SK-N-SH (cell line): ENCODE measurements at regions not wholly inside any gene's neighbourhood (a gene's known extent, or its start where the extent isn't known, plus 50 kb on each side); places are given as distances from the start of the nearest gene placed in this dataset.

Source experiments
- CTCF ChIA-PET: fragments of 300-600, 350-600 bp; formaldehyde crosslinking; extraction: SDS; loops from one replicate; lab custom pipeline; 2021; lab: Yijun Ruan, JAX
- POLR2A ChIA-PET: fragments of 350-600 bp; sonication (Branson Sonifier 250); formaldehyde crosslinking; extraction: SDS; loops from one replicate; lab custom pipeline; 2020; ENCODE audit warnings: antibody characterized with exemption, inconsistent platforms; lab: Yijun Ruan, JAX
- DNase-seq: peaks from one replicate; pipeline ENCODE4 v3.0.0; 2012
- H2AFZ ChIP-seq: fragments of 200-600 bp; sonication (generic); 2 replicates; pipeline ENCODE4 v1.8.1; 2016; ENCODE audit warnings: antibody characterized with exemption, mild to moderate bottlenecking, low read depth
- H3F3A ChIP-seq: fragments of 200-600 bp; sonication (generic); replicated peaks from 2 replicates; pipeline ENCODE3; 2016; ENCODE audit warnings: antibody characterized with exemption, mild to moderate bottlenecking; ENCODE audit not compliant: insufficient read depth
- H3K27ac ChIP-seq, 2 experiments: fragments of 200-500 bp in 1 of 2; fragments of 200-600 bp in 1 of 2; sonication (Bioruptor generic) in 1 of 2; sonication (generic), shearing (Covaris generic) in 1 of 2; 2 replicates each; pipeline versions ENCODE4 v1.5.1 to v1.6.1; 2014 to 2016; ENCODE audit warnings: low read depth in 2 of 2, inconsistent platforms in 1 of 2, low read length in 1 of 2, mild to moderate bottlenecking in 1 of 2, mixed read lengths in 1 of 2
- H3K27me3 ChIP-seq: fragments of 200-600 bp; sonication (generic), shearing (Covaris generic); 2 replicates; pipeline ENCODE4 v1.6.1; 2016; ENCODE audit warnings: mixed run types; ENCODE audit not compliant: insufficient read depth
- H3K36me3 ChIP-seq, 2 experiments: fragments of 200-500 bp in 1 of 2; fragments of 200-600 bp in 1 of 2; sonication (Bioruptor generic) in 1 of 2; sonication (generic) in 1 of 2; replicated peaks in 1 of 2; 2 replicates each; pipeline versions ENCODE3 to v1.5.1; 2014 to 2016; ENCODE audit warnings: low read length in 1 of 2, mild to moderate bottlenecking in 1 of 2; ENCODE audit not compliant: insufficient read depth in 2 of 2, control insufficient read depth in 1 of 2
- H3K4me1 ChIP-seq, 2 experiments: fragments of 200-500 bp in 1 of 2; fragments of 200-600 bp in 1 of 2; sonication (Bioruptor generic) in 1 of 2; sonication (generic), shearing (Covaris generic) in 1 of 2; 2 replicates each; pipeline versions ENCODE4 v1.5.1 to v1.6.1; 2014 to 2016; ENCODE audit warnings: low read depth in 1 of 2, low read length in 1 of 2, mixed run types in 1 of 2; ENCODE audit not compliant: insufficient read depth in 2 of 2, control insufficient read depth in 1 of 2
- H3K4me2 ChIP-seq: fragments of 200-600 bp; sonication (generic), shearing (Covaris generic); 2 replicates; pipeline ENCODE4 v1.6.1; 2017; ENCODE audit warnings: mixed run types
- H3K4me3 ChIP-seq, 2 experiments: fragments of 200-500 bp in 1 of 2; fragments of 200-600 bp in 1 of 2; sonication (Bioruptor generic) in 1 of 2; sonication (generic), shearing (Covaris generic) in 1 of 2; 2 replicates each; pipeline versions ENCODE4 v1.5.1 to v1.8.1; 2014 to 2016; ENCODE audit warnings: low read depth in 2 of 2, inconsistent platforms in 1 of 2, low read length in 1 of 2, mild to moderate bottlenecking in 1 of 2, mixed read lengths in 1 of 2, moderate library complexity in 1 of 2
- H3K79me2 ChIP-seq: fragments of 200-600 bp; sonication (generic); 2 replicates; pipeline ENCODE4 v1.8.1; 2017; ENCODE audit warnings: mild to moderate bottlenecking; ENCODE audit not compliant: insufficient read depth
- H3K9ac ChIP-seq: fragments of 200-600 bp; sonication (generic); 2 replicates; pipeline ENCODE4 v1.6.1; 2017; ENCODE audit warnings: mixed run types
- H3K9me2 ChIP-seq: fragments of 200-600 bp; sonication (generic); 2 replicates; pipeline ENCODE4 v1.6.1; 2017; ENCODE audit warnings: mixed run types
- H3K9me3 ChIP-seq: fragments of 200-600 bp; sonication (generic); 2 replicates; pipeline ENCODE4 v1.6.1; 2017; ENCODE audit warnings: mixed run types, mild to moderate bottlenecking, moderate library complexity
- H4K20me1 ChIP-seq: fragments of 200-600 bp; sonication (generic); 2 replicates; pipeline ENCODE4 v1.6.1; 2017; ENCODE audit warnings: mild to moderate bottlenecking, mixed run types; ENCODE audit not compliant: insufficient read depth
- CHD2 ChIP-seq: fragments of 150-350 bp; IDR thresholded peaks from 2 replicates; pipeline ENCODE4 v1.6.1; 2018; ENCODE audit warnings: low read length; ENCODE audit not compliant: partially characterized antibody
- EP300 ChIP-seq, 2 experiments: IDR thresholded peaks; 2 replicates each; pipeline versions ENCODE4 v1.4.0 to v1.6.1; 2012; ENCODE audit warnings: borderline replicate concordance in 1 of 2, low read depth in 1 of 2, low read length in 1 of 2
- FOSL2 ChIP-seq: IDR thresholded peaks from 2 replicates; pipeline ENCODE4 v1.4.0; 2012; ENCODE audit warnings: low read depth, mild to moderate bottlenecking, moderate library complexity, borderline replicate concordance
- FOXJ3 ChIP-seq: sonication (generic); formaldehyde crosslinking; IDR thresholded peaks from 2 replicates; pipeline ENCODE4 v1.5.1; 2020; ENCODE audit warnings: mild to moderate bottlenecking, missing genetic modification reagents
- FOXM1 ChIP-seq: IDR thresholded peaks from 2 replicates; pipeline ENCODE4 v1.4.0; 2012; ENCODE audit warnings: low read depth, mild to moderate bottlenecking
- GABPA ChIP-seq: IDR thresholded peaks from 2 replicates; pipeline ENCODE4 v1.4.0; 2012; ENCODE audit warnings: low read depth, mild to moderate bottlenecking
- GATA2 ChIP-seq: sonication (generic); formaldehyde crosslinking; IDR thresholded peaks from 2 replicates; pipeline ENCODE4 v1.5.0; 2020; ENCODE audit warnings: mild to moderate bottlenecking, missing genetic modification reagents
- JUND ChIP-seq: IDR thresholded peaks from 2 replicates; pipeline ENCODE4 v1.4.0; 2012
- MEF2A ChIP-seq: IDR thresholded peaks from 2 replicates; pipeline ENCODE4 v1.4.0; 2012; ENCODE audit warnings: low read depth, borderline replicate concordance
- MXI1 ChIP-seq: IDR thresholded peaks from 2 replicates; pipeline ENCODE4 v1.6.1; 2012; ENCODE audit warnings: mild to moderate bottlenecking, low read depth, low read length, improper control_type of control experiment
- NRF1 ChIP-seq: IDR thresholded peaks from 2 replicates; pipeline ENCODE4 v1.6.1; 2012; ENCODE audit warnings: low read depth, mild to moderate bottlenecking, low read length
- RAD21 ChIP-seq: IDR thresholded peaks from 2 replicates; pipeline ENCODE4 v1.6.1; 2012; ENCODE audit warnings: mild to moderate bottlenecking, low read length
- RCOR1 ChIP-seq: fragments of 150-350 bp; IDR thresholded peaks from 2 replicates; pipeline ENCODE4 v1.6.1; 2017; ENCODE audit warnings: antibody characterized with exemption, low read length
- TAF1 ChIP-seq: IDR thresholded peaks from 2 replicates; pipeline ENCODE4 v1.6.1; 2012; ENCODE audit warnings: low read depth, mild to moderate bottlenecking, low read length, moderate library complexity, borderline replicate concordance
- TCF12 ChIP-seq: IDR thresholded peaks from 2 replicates; pipeline ENCODE4 v1.4.0; 2012
- TEAD4 ChIP-seq: IDR thresholded peaks from 2 replicates; pipeline ENCODE4 v1.4.0; 2012; ENCODE audit warnings: mild to moderate bottlenecking, borderline replicate concordance; ENCODE audit not compliant: insufficient read depth
- whole genome bisulfite sequencing: methylation state at CpG from one replicate; pipeline ENCODE4 v1.1.6; 2017; ENCODE audit warnings: low lambda C conversion rate; 5-methylcytosine and 5-hydroxymethylcytosine counted together
- TF ChIP-seq, protein P1 (sequence below): fragments of 150-350 bp; IDR thresholded peaks from 2 replicates; pipeline ENCODE4 v1.6.1; 2016; ENCODE audit warnings: mild to moderate bottlenecking, low read depth, low read length
- TF ChIP-seq, protein P2 (sequence below): IDR thresholded peaks from 2 replicates; pipeline ENCODE4 v1.4.0; 2012; ENCODE audit warnings: low read depth, borderline replicate concordance
- TF ChIP-seq, protein P3 (sequence below): IDR thresholded peaks from 2 replicates; pipeline ENCODE4 v1.6.1; 2012; ENCODE audit warnings: mild to moderate bottlenecking, low read depth, low read length, moderate library complexity
- TF ChIP-seq, protein P4 (sequence below): IDR thresholded peaks from 2 replicates; pipeline ENCODE4 v1.4.0; 2012; ENCODE audit warnings: low read depth

DNA sequence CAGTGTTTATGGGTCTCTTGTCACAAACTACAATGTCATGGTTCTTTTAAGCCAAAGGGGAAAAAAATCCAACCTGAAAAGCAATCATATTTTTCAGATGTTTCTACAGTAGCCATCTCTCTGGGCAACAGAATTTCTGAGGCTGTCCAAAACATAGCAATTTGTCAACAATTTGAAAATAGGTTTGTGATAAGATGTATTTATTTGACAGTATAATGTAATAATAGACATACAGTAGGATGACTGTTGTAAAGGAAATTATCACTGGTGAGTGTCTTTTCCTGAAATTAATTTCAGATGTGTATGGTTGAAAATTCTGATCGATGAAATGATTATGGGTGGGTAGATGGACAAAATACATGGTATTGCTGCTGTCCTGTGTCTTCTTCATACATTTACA is 1230.1 kb upstream of the CDH2 start:
- no peaks in the 10 kb centered on the region for H3F3A ChIP-seq
- peak; percentile 20 for DNase-seq
- ChIA-PET CTCF (no interaction called here), POLR2A (no interaction called here)
- H3K9ac ChIP-seq, result no peak overlapping the region
- H3K4me3 ChIP-seq, result no peak overlapping the region
- no peaks in the 10 kb centered on the region for H3K79me2 ChIP-seq
- no peaks in the 10 kb centered on the region for H4K20me1 ChIP-seq
- no peak for TF ChIP-seq FOXM1
- no peak for TF ChIP-seq TCF12
- TF ChIP-seq JUND, result no peak
- TF ChIP-seq MXI1, result no peak
- no peak for TF ChIP-seq GABPA
- TF ChIP-seq NRF1, result no peak
- peak; percentile 23 for TF ChIP-seq CHD2
- TF ChIP-seq, protein P1, sequence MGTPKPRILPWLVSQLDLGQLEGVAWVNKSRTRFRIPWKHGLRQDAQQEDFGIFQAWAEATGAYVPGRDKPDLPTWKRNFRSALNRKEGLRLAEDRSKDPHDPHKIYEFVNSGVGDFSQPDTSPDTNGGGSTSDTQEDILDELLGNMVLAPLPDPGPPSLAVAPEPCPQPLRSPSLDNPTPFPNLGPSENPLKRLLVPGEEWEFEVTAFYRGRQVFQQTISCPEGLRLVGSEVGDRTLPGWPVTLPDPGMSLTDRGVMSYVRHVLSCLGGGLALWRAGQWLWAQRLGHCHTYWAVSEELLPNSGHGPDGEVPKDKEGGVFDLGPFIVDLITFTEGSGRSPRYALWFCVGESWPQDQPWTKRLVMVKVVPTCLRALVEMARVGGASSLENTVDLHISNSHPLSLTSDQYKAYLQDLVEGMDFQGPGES, result no peak
- no peak for TF ChIP-seq MEF2A
- peak; percentile 57; the same call in 1 of the 2 replicates for TF ChIP-seq GATA2 (CRISPR knock-in tag)
- no peak for TF ChIP-seq TAF1
- TF ChIP-seq, protein P2, sequence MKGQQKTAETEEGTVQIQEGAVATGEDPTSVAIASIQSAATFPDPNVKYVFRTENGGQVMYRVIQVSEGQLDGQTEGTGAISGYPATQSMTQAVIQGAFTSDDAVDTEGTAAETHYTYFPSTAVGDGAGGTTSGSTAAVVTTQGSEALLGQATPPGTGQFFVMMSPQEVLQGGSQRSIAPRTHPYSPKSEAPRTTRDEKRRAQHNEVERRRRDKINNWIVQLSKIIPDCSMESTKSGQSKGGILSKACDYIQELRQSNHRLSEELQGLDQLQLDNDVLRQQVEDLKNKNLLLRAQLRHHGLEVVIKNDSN, result no peak
- no peak for TF ChIP-seq TEAD4
- TF ChIP-seq RCOR1, result peak; percentile 64; the same call in 1 of the 2 replicates
- TF ChIP-seq RAD21, result no peak
- peak in 1 of 2 experiments; percentile 62; a peak in 1 of 4 replicates for TF ChIP-seq EP300 (IDR thresholded peaks at IDR 0.05; ENCODE audit: borderline replicate concordance in 1 of 2, low read depth in 1 of 2, low read length in 1 of 2)
- TF ChIP-seq, protein P3, sequence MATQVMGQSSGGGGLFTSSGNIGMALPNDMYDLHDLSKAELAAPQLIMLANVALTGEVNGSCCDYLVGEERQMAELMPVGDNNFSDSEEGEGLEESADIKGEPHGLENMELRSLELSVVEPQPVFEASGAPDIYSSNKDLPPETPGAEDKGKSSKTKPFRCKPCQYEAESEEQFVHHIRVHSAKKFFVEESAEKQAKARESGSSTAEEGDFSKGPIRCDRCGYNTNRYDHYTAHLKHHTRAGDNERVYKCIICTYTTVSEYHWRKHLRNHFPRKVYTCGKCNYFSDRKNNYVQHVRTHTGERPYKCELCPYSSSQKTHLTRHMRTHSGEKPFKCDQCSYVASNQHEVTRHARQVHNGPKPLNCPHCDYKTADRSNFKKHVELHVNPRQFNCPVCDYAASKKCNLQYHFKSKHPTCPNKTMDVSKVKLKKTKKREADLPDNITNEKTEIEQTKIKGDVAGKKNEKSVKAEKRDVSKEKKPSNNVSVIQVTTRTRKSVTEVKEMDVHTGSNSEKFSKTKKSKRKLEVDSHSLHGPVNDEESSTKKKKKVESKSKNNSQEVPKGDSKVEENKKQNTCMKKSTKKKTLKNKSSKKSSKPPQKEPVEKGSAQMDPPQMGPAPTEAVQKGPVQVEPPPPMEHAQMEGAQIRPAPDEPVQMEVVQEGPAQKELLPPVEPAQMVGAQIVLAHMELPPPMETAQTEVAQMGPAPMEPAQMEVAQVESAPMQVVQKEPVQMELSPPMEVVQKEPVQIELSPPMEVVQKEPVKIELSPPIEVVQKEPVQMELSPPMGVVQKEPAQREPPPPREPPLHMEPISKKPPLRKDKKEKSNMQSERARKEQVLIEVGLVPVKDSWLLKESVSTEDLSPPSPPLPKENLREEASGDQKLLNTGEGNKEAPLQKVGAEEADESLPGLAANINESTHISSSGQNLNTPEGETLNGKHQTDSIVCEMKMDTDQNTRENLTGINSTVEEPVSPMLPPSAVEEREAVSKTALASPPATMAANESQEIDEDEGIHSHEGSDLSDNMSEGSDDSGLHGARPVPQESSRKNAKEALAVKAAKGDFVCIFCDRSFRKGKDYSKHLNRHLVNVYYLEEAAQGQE, result no peak
- TF ChIP-seq, protein P4, sequence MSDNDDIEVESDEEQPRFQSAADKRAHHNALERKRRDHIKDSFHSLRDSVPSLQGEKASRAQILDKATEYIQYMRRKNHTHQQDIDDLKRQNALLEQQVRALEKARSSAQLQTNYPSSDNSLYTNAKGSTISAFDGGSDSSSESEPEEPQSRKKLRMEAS, result no peak
- TF ChIP-seq FOSL2, result no peak
- TF ChIP-seq FOXJ3 (CRISPR knock-in tag), result no peak
- H3K27ac ChIP-seq, result no peak overlapping the region
- no peaks in the 10 kb centered on the region for H3K4me1 ChIP-seq
- H2AFZ ChIP-seq, result peak overlapping the region; percentile 13; the same call in 1 of the 2 replicates
- H3K27me3 ChIP-seq, result no peaks in the 10 kb centered on the region
- H3K4me2 ChIP-seq, result no peak overlapping the region
- WGBS, result 0% methylated on average over 1 of the region's 1 CpG
- no peaks in the 10 kb centered on the region for H3K9me3 ChIP-seq
- no peaks in the 10 kb centered on the region for H3K9me2 ChIP-seq
- no peaks in the 10 kb centered on the region for H3K36me3 ChIP-seq
